ENCODE measurements at regions not wholly inside any gene's neighbourhood (a gene's known extent, or its start where the extent isn't known, plus 50 kb on each side); places are given as distances from the start of the nearest gene placed in this dataset.

DNA sequence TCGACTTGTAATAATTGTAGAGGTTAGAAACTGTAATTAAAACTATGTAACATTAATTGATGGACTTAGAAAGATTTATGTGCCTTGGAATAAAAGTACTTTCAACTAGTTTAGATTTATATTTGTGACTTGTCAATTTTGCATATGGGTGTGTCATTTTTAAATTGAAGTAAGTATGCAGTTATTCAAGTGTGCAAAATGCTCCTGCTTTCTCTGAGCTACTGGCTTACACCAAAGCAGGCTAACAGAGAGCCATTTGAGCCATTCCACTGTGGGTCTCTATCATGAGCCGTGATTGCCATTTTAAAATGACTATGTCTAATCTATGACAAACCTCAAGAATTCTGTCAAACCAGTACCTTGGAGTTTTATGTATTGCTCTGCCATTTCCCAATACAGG lies 345.0 kb upstream of the MDFIC2 start:
- Histone ChIP-seq H3K23ac (ENCODE audit: low read depth, low read length, poor library complexity) (no peak overlapping the region), H3K9me3 (replicated peaks in 1 of 2; ENCODE audit: control insufficient read depth in 2 of 2, insufficient read depth in 1 of 2, low read depth in 1 of 2, low read length in 2 of 2) (no peaks in the 10 kb centered on the region), H3K9ac (ENCODE audit: low read depth, low read length, poor library complexity) (no peak overlapping the region), H3K4me1 (ENCODE audit: control insufficient read depth in 2 of 2, insufficient read depth in 1 of 2, low read depth in 1 of 2, low read length in 2 of 2) (no peaks in the 10 kb centered on the region), H3K36me3 (replicated peaks in 1 of 2; ENCODE audit: control insufficient read depth in 2 of 2, insufficient read depth in 2 of 2, low read length in 2 of 2) (no peaks in the 10 kb centered on the region), H2BK120ac (ENCODE audit: low read depth, low read length) (no peak overlapping the region), H3K79me1 (ENCODE audit: low read depth, low read length) (no peaks in the 10 kb centered on the region), H2BK12ac (ENCODE audit: low read length) (no peak overlapping the region), H2BK5ac (ENCODE audit: low read length) (no peak overlapping the region), H3K4me2 (ENCODE audit: insufficient read depth, low read length, poor library complexity, severe bottlenecking) (no peak overlapping the region), H2BK15ac (ENCODE audit: low read length) (no peak overlapping the region), H2AFZ (ENCODE audit: low read length) (no peak overlapping the region), H4K91ac (ENCODE audit: low read depth, low read length, poor library complexity) (no peak overlapping the region), H3K4me3 (ENCODE audit: low read length in 2 of 2) (no peak overlapping the region), H3K18ac (ENCODE audit: low read length) (no peak overlapping the region), H3K14ac (ENCODE audit: low read length) (no peak overlapping the region), H3K27me3 (ENCODE audit: control insufficient read depth in 3 of 3, insufficient read depth in 3 of 3, low read depth in 1 of 3, low read length in 3 of 3) (no peaks in the 10 kb centered on the region), H2AK5ac (ENCODE audit: low read depth, low read length) (no peak overlapping the region), H3K4ac (ENCODE audit: low read length) (no peak overlapping the region), H3K27ac (replicated peaks; ENCODE audit: low read length) (no peak overlapping the region), H4K8ac (ENCODE audit: low read depth, low read length) (no peak overlapping the region)
- no CpG with 5 or more reads among the region's 2 CpGs for WGBS, 2 donors (ENCODE audit: extremely low coverage in 2 of 2, insufficient read length in 2 of 2, insufficient replicate concordance in 1 of 2)
- no peak for DNase-seq (ENCODE audit: low spot score)

DNA sequence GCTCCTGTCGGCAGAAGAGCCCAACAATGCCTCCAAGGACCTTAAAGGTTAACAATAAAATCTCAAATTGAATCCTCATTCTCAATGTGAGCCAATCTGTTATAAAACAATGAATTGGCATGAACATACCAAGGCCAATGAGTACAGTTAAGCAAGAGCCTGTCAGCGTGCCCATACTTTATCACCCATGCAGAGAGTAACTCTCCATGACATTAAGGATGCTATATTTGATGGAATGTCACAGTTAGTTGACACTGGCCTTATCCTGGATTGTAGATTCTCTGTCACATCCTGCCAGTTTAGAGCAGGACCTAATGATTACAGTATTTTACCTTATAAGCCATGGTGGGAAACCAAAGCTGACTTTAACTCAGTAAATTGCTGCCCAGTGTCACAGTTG lies 335.4 kb upstream of the MDFIC2 start:
- no peak overlapping the region for H2BK120ac ChIP-seq (ENCODE audit: low read depth, low read length)
- H2BK15ac ChIP-seq (ENCODE audit: low read length), result no peak overlapping the region
- H3K36me3 ChIP-seq (replicated peaks in 1 of 2; ENCODE audit: control insufficient read depth in 2 of 2, insufficient read depth in 2 of 2, low read length in 2 of 2), result no peaks in the 10 kb centered on the region
- H3K14ac ChIP-seq (ENCODE audit: low read length), result no peak overlapping the region
- no peak overlapping the region for H2BK5ac ChIP-seq (ENCODE audit: low read length)
- H4K8ac ChIP-seq (ENCODE audit: low read depth, low read length), result no peak overlapping the region
- H3K23ac ChIP-seq (ENCODE audit: low read depth, low read length, poor library complexity), result no peak overlapping the region
- H3K27me3 ChIP-seq (ENCODE audit: control insufficient read depth in 3 of 3, insufficient read depth in 3 of 3, low read depth in 1 of 3, low read length in 3 of 3), result no peaks in the 10 kb centered on the region
- no peak overlapping the region for H2AK5ac ChIP-seq (ENCODE audit: low read depth, low read length)
- H3K18ac ChIP-seq (ENCODE audit: low read length), result no peak overlapping the region
- no peak overlapping the region for H4K91ac ChIP-seq (ENCODE audit: low read depth, low read length, poor library complexity)
- DNase-seq (ENCODE audit: low spot score), result no peak
- no peak overlapping the region for H3K9ac ChIP-seq (ENCODE audit: low read depth, low read length, poor library complexity)
- H3K4me1 ChIP-seq (ENCODE audit: control insufficient read depth in 2 of 2, insufficient read depth in 1 of 2, low read depth in 1 of 2, low read length in 2 of 2), result no peaks in the 10 kb centered on the region
- H3K4me3 ChIP-seq (ENCODE audit: low read length in 2 of 2), result no peak overlapping the region
- no peak overlapping the region for H2AFZ ChIP-seq (ENCODE audit: low read length)
- no peak overlapping the region for H3K4me2 ChIP-seq (ENCODE audit: insufficient read depth, low read length, poor library complexity, severe bottlenecking)
- WGBS, 2 donors (ENCODE audit: extremely low coverage in 2 of 2, insufficient read length in 2 of 2, insufficient replicate concordance in 1 of 2), result no CpG with 5 or more reads among the region's 2 CpGs
- no peak overlapping the region for H3K27ac ChIP-seq (replicated peaks; ENCODE audit: low read length)
- no peaks in the 10 kb centered on the region for H3K79me1 ChIP-seq (ENCODE audit: low read depth, low read length)
- no peaks in the 10 kb centered on the region for H3K9me3 ChIP-seq (replicated peaks in 1 of 2; ENCODE audit: control insufficient read depth in 2 of 2, insufficient read depth in 1 of 2, low read depth in 1 of 2, low read length in 2 of 2)
- no peak overlapping the region for H2BK12ac ChIP-seq (ENCODE audit: low read length)
- H3K4ac ChIP-seq (ENCODE audit: low read length), result no peak overlapping the region

DNA sequence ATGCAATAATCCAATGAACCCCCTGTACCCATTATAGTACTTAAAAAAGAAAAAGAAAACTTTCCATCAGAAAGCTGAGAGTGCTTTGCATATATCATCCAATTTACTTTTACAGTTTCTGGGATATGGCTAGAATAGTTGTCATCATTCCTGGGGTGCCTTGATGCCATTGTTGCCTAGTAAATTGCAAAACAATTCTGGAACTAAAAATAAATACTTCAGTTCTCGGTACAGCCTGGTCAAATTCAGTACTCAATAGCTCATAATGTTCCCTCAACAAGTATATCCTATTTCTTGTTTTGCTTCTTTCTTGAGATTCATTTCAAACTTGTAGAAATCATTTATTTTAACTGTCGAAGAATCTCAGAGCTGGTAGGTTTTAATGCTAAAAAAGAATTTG lies 334.7 kb upstream of the MDFIC2 start:
- no CpG with 5 or more reads among the region's 2 CpGs for WGBS, 2 donors (ENCODE audit: extremely low coverage in 2 of 2, insufficient read length in 2 of 2, insufficient replicate concordance in 1 of 2)
- no peak overlapping the region for H2BK12ac ChIP-seq (ENCODE audit: low read length)
- no peak overlapping the region for H3K14ac ChIP-seq (ENCODE audit: low read length)
- no peak overlapping the region for H3K4ac ChIP-seq (ENCODE audit: low read length)
- no peaks in the 10 kb centered on the region for H3K79me1 ChIP-seq (ENCODE audit: low read depth, low read length)
- no peak overlapping the region for H2AFZ ChIP-seq (ENCODE audit: low read length)
- no peak overlapping the region for H4K8ac ChIP-seq (ENCODE audit: low read depth, low read length)
- H3K4me1 ChIP-seq (ENCODE audit: control insufficient read depth in 2 of 2, insufficient read depth in 1 of 2, low read depth in 1 of 2, low read length in 2 of 2), result no peaks in the 10 kb centered on the region
- H2AK5ac ChIP-seq (ENCODE audit: low read depth, low read length), result no peak overlapping the region
- no peak overlapping the region for H3K4me2 ChIP-seq (ENCODE audit: insufficient read depth, low read length, poor library complexity, severe bottlenecking)
- H3K36me3 ChIP-seq (replicated peaks in 1 of 2; ENCODE audit: control insufficient read depth in 2 of 2, insufficient read depth in 2 of 2, low read length in 2 of 2), result no peaks in the 10 kb centered on the region
- DNase-seq (ENCODE audit: low spot score), result no peak
- H3K18ac ChIP-seq (ENCODE audit: low read length), result no peak overlapping the region
- H3K9me3 ChIP-seq (replicated peaks in 1 of 2; ENCODE audit: control insufficient read depth in 2 of 2, insufficient read depth in 1 of 2, low read depth in 1 of 2, low read length in 2 of 2), result no peaks in the 10 kb centered on the region
- no peak overlapping the region for H3K4me3 ChIP-seq (ENCODE audit: low read length in 2 of 2)
- H3K27me3 ChIP-seq (ENCODE audit: control insufficient read depth in 3 of 3, insufficient read depth in 3 of 3, low read depth in 1 of 3, low read length in 3 of 3), result no peaks in the 10 kb centered on the region
- no peak overlapping the region for H3K9ac ChIP-seq (ENCODE audit: low read depth, low read length, poor library complexity)
- H2BK15ac ChIP-seq (ENCODE audit: low read length), result no peak overlapping the region
- no peak overlapping the region for H2BK120ac ChIP-seq (ENCODE audit: low read depth, low read length)
- H3K23ac ChIP-seq (ENCODE audit: low read depth, low read length, poor library complexity), result no peak overlapping the region
- H4K91ac ChIP-seq (ENCODE audit: low read depth, low read length, poor library complexity), result no peak overlapping the region
- no peak overlapping the region for H2BK5ac ChIP-seq (ENCODE audit: low read length)
- H3K27ac ChIP-seq (replicated peaks; ENCODE audit: low read length), result no peak overlapping the region

DNA sequence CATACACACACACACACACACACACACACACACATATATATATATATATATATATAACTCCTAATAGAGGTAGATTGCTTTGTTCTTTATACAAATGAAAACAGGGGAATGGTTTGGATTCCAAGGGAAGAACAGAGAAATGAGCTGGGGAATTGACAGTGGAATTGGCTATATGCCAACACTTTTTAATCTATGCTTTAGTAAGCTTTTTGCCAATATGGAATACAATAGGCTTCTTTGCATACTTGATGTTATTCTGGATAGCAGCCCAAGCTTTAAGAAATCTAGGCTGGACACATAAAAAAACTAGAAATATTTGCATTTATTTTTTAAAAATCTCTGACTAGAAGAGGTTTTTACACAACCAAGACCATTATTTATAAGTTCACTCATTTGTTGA lies 334.2 kb upstream of the MDFIC2 start:
- Histone ChIP-seq H2BK120ac (ENCODE audit: low read depth, low read length) (no peak overlapping the region), H2AFZ (ENCODE audit: low read length) (no peak overlapping the region), H4K91ac (ENCODE audit: low read depth, low read length, poor library complexity) (no peak overlapping the region), H3K4me2 (ENCODE audit: insufficient read depth, low read length, poor library complexity, severe bottlenecking) (no peak overlapping the region), H3K4ac (ENCODE audit: low read length) (no peak overlapping the region), H3K27me3 (ENCODE audit: control insufficient read depth in 3 of 3, insufficient read depth in 3 of 3, low read depth in 1 of 3, low read length in 3 of 3) (no peaks in the 10 kb centered on the region), H2BK12ac (ENCODE audit: low read length) (no peak overlapping the region), H3K9ac (ENCODE audit: low read depth, low read length, poor library complexity) (no peak overlapping the region), H3K79me1 (ENCODE audit: low read depth, low read length) (no peaks in the 10 kb centered on the region), H2AK5ac (ENCODE audit: low read depth, low read length) (no peak overlapping the region), H3K14ac (ENCODE audit: low read length) (no peak overlapping the region), H3K4me1 (ENCODE audit: control insufficient read depth in 2 of 2, insufficient read depth in 1 of 2, low read depth in 1 of 2, low read length in 2 of 2) (no peaks in the 10 kb centered on the region), H3K9me3 (replicated peaks in 1 of 2; ENCODE audit: control insufficient read depth in 2 of 2, insufficient read depth in 1 of 2, low read depth in 1 of 2, low read length in 2 of 2) (no peaks in the 10 kb centered on the region), H2BK5ac (ENCODE audit: low read length) (no peak overlapping the region), H4K8ac (ENCODE audit: low read depth, low read length) (no peak overlapping the region), H3K4me3 (ENCODE audit: low read length in 2 of 2) (no peak overlapping the region), H3K27ac (replicated peaks; ENCODE audit: low read length) (no peak overlapping the region), H3K18ac (ENCODE audit: low read length) (no peak overlapping the region), H2BK15ac (ENCODE audit: low read length) (no peak overlapping the region), H3K23ac (ENCODE audit: low read depth, low read length, poor library complexity) (no peak overlapping the region), H3K36me3 (replicated peaks in 1 of 2; ENCODE audit: control insufficient read depth in 2 of 2, insufficient read depth in 2 of 2, low read length in 2 of 2) (no peaks in the 10 kb centered on the region)
- no peak for DNase-seq (ENCODE audit: low spot score)
